Bronchial epithelial cell (primary cell): ENCODE measurements at regions not wholly inside any gene's neighbourhood (a gene's known extent, or its start where the extent isn't known, plus 50 kb on each side); places are given as distances from the start of the nearest gene placed in this dataset.

Experiments used
- DNase-seq: peaks from one replicate; pipeline ENCODE4 v3.0.0-alpha.2; 2010; ENCODE audit warnings: low read depth
- FAIRE-seq: peaks from 2 replicates; lab custom pipeline; 2011; peaks lifted over from hg19 to GRCh38; lab: Jason Lieb, UNC
- H3K27me3 ChIP-seq: 2 replicates; pipeline ENCODE4 v1.5.1; 2011; ENCODE audit warnings: low read length; ENCODE audit not compliant: control insufficient read depth, insufficient read depth
- H3K36me3 ChIP-seq: 2 replicates; pipeline ENCODE4 v1.5.1; 2011; ENCODE audit warnings: low read length; ENCODE audit not compliant: control insufficient read depth, insufficient read depth
- H3K4me3 ChIP-seq: 2 replicates; pipeline ENCODE4 v1.5.1; 2011; ENCODE audit warnings: mild to moderate bottlenecking, low read depth, low read length, control low read depth
- CTCF ChIP-seq: IDR thresholded peaks from 2 replicates; pipeline ENCODE4 v1.5.1; 2011; ENCODE audit warnings: mild to moderate bottlenecking, moderate library complexity, low read length, control low read depth, inconsistent platforms; ENCODE audit not compliant: insufficient read depth, severe bottlenecking

DNA sequence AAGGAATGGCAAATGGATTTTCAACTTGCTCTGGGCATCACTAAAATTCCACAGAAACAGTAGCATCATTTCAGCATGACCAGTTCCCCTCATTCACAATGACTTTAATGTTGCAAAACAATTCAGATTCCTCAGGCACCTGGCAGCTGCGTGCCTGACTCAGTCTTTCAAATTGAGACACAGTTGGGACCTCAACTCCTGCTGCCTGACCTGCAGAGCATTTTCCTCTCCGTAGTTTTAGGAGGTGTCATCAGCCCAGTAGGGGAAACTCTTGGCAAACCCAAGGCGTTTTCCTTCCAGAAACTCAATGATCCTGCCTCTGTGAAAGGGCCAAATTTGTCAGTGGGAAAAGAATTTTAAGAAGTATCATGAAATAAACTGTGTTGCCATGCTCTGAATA, 388.9 kb downstream of the SPRY1 start:
- no peaks in the 10 kb centered on the region for H3K27me3 ChIP-seq
- H3K36me3 ChIP-seq: no peaks in the 10 kb centered on the region
- H3K4me3 ChIP-seq: no peak overlapping the region
- DNase-seq: peak; percentile 50
- no peak for TF ChIP-seq CTCF
- FAIRE-seq: no peak

DNA sequence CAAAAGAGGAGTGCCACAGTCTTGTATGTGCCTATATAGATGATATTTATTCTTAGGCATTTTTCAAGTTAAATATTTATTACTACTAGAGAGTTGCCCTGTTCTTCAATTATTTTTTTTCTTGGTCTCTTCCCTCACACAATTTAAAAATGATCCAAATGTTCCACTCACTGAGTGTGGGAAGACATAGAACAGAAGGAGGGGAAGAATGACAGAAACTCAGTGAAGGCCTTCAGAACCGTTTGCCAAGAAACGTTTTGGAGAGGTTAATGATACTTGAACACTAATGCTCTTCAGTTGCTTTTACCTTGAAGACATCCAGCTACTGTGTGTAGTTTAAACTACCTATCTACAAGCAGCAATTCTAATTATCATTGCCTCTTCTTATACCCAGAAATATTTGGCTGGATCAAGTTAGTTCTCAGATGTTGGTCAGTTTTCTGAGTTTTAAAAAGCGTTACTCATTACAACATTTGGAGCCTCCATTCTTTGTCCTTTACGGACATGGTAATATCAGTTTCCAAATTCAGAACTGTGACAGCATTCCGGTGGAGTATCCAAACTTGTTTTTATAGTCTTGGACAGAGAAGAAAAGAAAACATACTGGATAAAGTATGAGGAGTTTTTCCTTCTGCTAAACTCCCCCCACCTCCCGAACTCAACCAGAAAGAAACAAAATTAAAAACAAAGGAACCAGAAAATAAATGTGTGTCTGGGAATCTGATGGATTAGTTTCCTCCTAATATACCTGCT, 389.7 kb downstream of the SPRY1 start:
- TF ChIP-seq CTCF: no peak
- H3K27me3 ChIP-seq: no peaks in the 10 kb centered on the region
- H3K36me3 ChIP-seq: no peaks in the 10 kb centered on the region
- FAIRE-seq (no peak), DNase-seq (no peak)
- no peak overlapping the region for H3K4me3 ChIP-seq

DNA sequence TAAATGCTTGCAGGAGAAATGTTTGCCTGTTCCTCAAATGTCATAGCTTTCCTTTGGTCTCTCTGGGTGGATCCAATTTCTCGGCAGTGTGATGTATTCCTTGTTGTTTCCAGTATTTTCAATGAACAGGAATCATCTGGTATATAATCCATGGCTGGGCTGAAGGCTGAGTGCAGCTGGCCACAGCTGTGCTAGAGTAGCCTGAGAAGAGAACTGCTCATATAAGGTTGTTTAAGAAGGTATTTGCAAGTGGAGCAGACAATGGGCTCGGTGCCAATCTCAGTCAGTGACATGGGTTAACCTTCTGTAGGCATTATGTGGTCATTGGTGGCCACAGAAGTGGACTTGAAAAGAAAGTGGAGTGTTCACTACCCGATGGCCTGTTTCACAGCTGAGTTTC, 390.3 kb downstream of the SPRY1 start:
- FAIRE-seq: no peak

GRCh38 chr4:123787512-123788080, 391.0 kb downstream of the SPRY1 start:
- no peaks in the 10 kb centered on the region for H3K36me3 ChIP-seq
- no peaks in the 10 kb centered on the region for H3K27me3 ChIP-seq
- FAIRE-seq: no peak
- H3K4me3 ChIP-seq: no peak overlapping the region
- no peak for DNase-seq
- TF ChIP-seq CTCF: no peak

More for the DNA sequence above, 390.3 kb downstream of the SPRY1 start:
- DNase-seq: no peak
- Histone ChIP-seq H3K27me3 (no peaks in the 10 kb centered on the region), H3K4me3 (no peak overlapping the region), H3K36me3 (no peaks in the 10 kb centered on the region)
- no peak for TF ChIP-seq CTCF

- Histone ChIP-seq H3K36me3 (no peaks in the 10 kb centered on the region), H3K4me3 (no peak overlapping the region), H3K27me3 (no peaks in the 10 kb centered on the region)
- DNase-seq (no peak), FAIRE-seq (no peak)
- TF ChIP-seq CTCF: no peak
Measured at GRCh38 chr4:123788577-123788976, 392.0 kb downstream of the SPRY1 start.
